Gastroesophageal sphincter (tissue), 4 donors: ENCODE measurements at regions not wholly inside any gene's neighbourhood (a gene's known extent, or its start where the extent isn't known, plus 50 kb on each side); places are given as distances from the start of the nearest gene placed in this dataset.
"Not testable (repeated sequence)": the region's sequence is repeated elsewhere in the genome, so short reads cannot be mapped to it uniquely, and the experiment has no call there.

ENCODE experiments used
- ATAC-seq: fragments of 150-250 bp; one replicate; pipeline ENCODE4 v1.9.1; 2016; ENCODE audit warnings: mild to moderate bottlenecking, moderate library complexity
- H3K27ac ChIP-seq, 4 donors: fragments of 200-600 bp; sonication (generic) in 3 of 4; 1 replicate in 3 of 4; 2 replicates in 1 of 4; pipeline ENCODE4 v1.5.1; 2016 to 2019
- H3K27me3 ChIP-seq: fragments of 200-600 bp; sonication (generic); one replicate; pipeline ENCODE4 v1.5.1; 2019
- H3K36me3 ChIP-seq, 2 donors: fragments of 200-600 bp; sonication (generic); one replicate each; pipeline ENCODE4 v1.5.1; 2019; ENCODE audit warnings: control low read depth in 1 of 2
- H3K4me1 ChIP-seq, 3 donors: fragments of 200-600 bp; sonication (generic); 1 replicate in 2 of 3; 2 replicates in 1 of 3; pipeline ENCODE4 v1.5.1; 2016 to 2019; ENCODE audit warnings: control low read depth in 2 of 3
- H3K4me3 ChIP-seq, 2 donors: fragments of 200-600 bp; sonication (generic); one replicate each; pipeline ENCODE4 v1.5.1; 2019; ENCODE audit warnings: mild to moderate bottlenecking in 1 of 2, moderate library complexity in 1 of 2
- H3K9me3 ChIP-seq, 3 donors: fragments of 200-600 bp; sonication (generic); one replicate each; pipeline ENCODE4 v1.5.1; 2017 to 2019; ENCODE audit warnings: control low read depth in 2 of 3
- EP300 ChIP-seq: sonication (generic); formaldehyde crosslinking; IDR thresholded peaks from one replicate; pipeline ENCODE4 v1.6.1; 2017; ENCODE audit warnings: antibody characterized with exemption, mild to moderate bottlenecking
- POLR2A ChIP-seq, 2 donors: fragments of 450-650 bp; IDR thresholded peaks; one replicate each; pipeline ENCODE4 v1.6.1; 2017; ENCODE audit warnings: antibody characterized with exemption in 2 of 2, mild to moderate bottlenecking in 2 of 2, moderate library complexity in 1 of 2
- POLR2AphosphoS5 ChIP-seq: sonication (generic); formaldehyde crosslinking; IDR thresholded peaks from one replicate; pipeline ENCODE4 v1.6.1; 2017; ENCODE audit warnings: antibody characterized with exemption
- WGBS, 2 donors: methylation state at CpG; one replicate each; pipeline ENCODE4 v1.1.5; 2018; ENCODE audit warnings: low coverage in 1 of 2; 5-methylcytosine and 5-hydroxymethylcytosine counted together
- TF ChIP-seq, protein P1 (sequence below), 4 experiments: fragments of 200-600 bp in 2 of 4; fragments of 450-650 bp in 2 of 4; sonication (generic) in 1 of 4; IDR thresholded peaks; one replicate each; pipeline ENCODE4 v1.5.1; 2017 to 2019; ENCODE audit warnings: antibody characterized with exemption in 4 of 4, mild to moderate bottlenecking in 2 of 4, moderate library complexity in 2 of 4

DNA sequence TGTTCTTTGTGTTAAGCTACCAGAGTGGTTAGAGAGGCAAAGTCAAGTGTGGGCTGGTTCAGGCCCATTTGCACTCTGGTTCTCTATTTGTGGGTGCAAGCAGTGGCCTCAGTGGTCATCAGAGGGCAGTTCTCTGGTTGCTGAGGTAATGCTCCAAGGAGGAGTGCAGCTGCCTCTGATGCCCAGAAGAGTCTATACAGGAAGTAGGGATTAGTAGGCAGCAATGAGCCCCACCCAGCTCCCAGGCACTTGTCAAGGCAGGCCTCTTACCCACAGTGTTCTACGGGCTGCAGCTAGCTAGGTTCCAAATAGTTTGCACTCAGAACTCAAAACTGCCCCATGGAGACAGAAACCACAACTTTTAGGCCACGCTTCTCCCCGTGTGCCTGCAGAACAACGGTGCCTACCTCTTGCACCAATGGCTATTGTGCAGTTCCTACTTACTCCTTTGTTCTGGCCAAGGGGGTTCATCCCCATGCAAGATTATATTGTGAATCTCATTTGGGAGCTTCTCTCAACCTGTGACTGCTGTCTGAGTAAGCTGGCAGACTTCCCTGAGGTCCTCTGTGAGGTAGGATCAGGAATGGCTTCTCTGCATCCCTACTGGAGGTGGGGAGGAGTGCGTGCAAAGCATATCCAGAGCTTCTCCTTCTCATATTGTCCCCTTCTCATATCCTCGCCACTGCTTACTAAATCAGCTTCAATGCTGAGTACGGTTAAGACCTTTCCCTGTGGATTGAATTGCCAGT lies 410.3 kb upstream of the LMO3 start:
- no peaks in the 10 kb centered on the region for H3K9me3 ChIP-seq
- no peaks in the 10 kb centered on the region for H3K36me3 ChIP-seq
- no peak for ATAC-seq
- TF ChIP-seq, protein P1, sequence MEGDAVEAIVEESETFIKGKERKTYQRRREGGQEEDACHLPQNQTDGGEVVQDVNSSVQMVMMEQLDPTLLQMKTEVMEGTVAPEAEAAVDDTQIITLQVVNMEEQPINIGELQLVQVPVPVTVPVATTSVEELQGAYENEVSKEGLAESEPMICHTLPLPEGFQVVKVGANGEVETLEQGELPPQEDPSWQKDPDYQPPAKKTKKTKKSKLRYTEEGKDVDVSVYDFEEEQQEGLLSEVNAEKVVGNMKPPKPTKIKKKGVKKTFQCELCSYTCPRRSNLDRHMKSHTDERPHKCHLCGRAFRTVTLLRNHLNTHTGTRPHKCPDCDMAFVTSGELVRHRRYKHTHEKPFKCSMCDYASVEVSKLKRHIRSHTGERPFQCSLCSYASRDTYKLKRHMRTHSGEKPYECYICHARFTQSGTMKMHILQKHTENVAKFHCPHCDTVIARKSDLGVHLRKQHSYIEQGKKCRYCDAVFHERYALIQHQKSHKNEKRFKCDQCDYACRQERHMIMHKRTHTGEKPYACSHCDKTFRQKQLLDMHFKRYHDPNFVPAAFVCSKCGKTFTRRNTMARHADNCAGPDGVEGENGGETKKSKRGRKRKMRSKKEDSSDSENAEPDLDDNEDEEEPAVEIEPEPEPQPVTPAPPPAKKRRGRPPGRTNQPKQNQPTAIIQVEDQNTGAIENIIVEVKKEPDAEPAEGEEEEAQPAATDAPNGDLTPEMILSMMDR (IDR thresholded peaks at IDR 0.05) = no peak
- TF ChIP-seq EP300 (no peak), POLR2AphosphoS5 (no peak), POLR2A (IDR thresholded peaks at IDR 0.05) (no peak)
- H3K27ac ChIP-seq = no peak overlapping the region
- 88 to 96% methylated on average over 3 to 7 of the region's 7 CpGs for WGBS, 2 donors
- H3K4me1 ChIP-seq = no peaks in the 10 kb centered on the region
- no peak overlapping the region for H3K4me3 ChIP-seq
- no peaks in the 10 kb centered on the region for H3K27me3 ChIP-seq

DNA sequence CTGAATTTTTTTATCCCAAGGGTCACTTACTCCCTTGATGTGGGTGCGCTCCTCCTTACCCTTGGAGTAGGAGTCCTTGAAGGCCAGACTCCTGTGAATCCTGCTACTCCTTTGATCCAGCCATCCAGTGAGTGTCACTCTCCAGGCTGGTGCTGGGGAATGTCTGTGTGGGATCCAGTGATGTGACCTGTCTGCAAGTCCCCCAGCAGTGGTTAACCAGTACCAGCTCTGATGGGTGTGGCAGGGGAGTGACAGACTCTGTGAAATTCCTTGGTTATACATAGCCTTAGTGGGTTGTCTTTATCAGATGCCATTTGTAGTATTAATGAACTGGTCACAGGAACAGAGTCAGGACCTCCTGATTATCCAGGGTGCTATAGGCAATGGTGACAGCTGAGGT lies 409.5 kb upstream of the LMO3 start:
- no peak for ATAC-seq
- H3K27me3 ChIP-seq = no peaks in the 10 kb centered on the region
- no peaks in the 10 kb centered on the region for H3K9me3 ChIP-seq
- no peaks in the 10 kb centered on the region for H3K36me3 ChIP-seq
- H3K4me1 ChIP-seq = no peaks in the 10 kb centered on the region
- H3K27ac ChIP-seq = no peak overlapping the region
- TF ChIP-seq, protein P1 (IDR thresholded peaks at IDR 0.05) = no peak
- no peak for TF ChIP-seq POLR2AphosphoS5
- no peak for TF ChIP-seq EP300
- TF ChIP-seq POLR2A (IDR thresholded peaks at IDR 0.05) = no peak
- WGBS, 2 donors = no CpG with 5 or more reads among the region's 1 CpG
- H3K4me3 ChIP-seq = no peak overlapping the region

DNA sequence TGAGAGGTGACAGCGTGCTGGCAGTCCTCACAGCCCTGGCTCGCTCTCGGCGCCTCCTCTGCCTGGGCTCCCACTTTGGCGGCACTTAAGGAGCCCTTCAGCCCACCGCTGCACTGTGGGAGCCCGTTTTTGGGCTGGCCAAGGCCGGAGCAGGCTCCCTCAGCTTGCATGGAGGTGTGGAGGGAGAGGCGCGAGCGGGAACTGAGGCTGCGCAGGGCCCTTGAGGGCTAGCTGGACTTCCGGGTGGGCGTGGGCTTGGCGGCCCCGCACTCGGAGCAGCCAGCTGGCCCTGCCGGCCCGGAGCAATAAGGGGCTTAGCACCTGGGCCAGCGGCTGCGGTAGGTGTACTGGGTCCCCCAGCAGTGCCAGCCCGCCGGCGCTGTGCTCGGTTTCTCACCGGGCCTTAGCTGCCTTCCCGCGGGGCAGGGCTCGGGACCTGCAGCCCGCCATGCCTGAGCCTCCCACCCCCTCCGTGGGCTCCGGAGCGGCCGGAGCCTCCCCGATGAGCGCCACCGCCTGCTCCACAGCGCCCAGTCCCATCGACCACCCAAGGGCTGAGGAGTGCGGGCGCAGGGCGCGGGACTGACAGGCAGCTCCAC lies 401.6 kb upstream of the LMO3 start:
- not testable (repeated sequence) for H3K9me3 ChIP-seq, ATAC-seq, H3K36me3 ChIP-seq, H3K27ac ChIP-seq, H3K4me1 ChIP-seq, H3K27me3 ChIP-seq, H3K4me3 ChIP-seq
- 100% methylated on average over 2 of the region's 43 CpGs; no CpG with 5 or more reads in 1 of the 2 donors for WGBS, 2 donors

DNA sequence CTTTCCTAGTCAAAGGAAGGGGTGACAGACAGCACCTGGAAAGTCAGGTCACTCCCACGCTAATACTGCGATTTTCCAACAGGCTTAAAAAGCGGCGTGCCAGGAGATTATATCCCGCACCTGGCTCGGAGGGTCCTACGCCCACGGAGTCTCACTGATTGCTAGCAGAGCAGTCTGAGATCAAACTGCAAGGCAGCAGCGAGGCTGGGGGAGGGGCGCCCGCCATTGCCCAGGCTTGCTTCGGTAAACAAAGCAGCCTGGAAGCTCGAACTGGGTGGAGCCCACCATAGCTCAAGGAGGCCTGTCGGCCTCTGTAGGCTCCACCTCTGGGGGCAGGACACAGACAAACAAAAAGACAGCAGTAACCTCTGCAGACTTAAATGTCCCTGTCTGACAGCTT lies 392.6 kb upstream of the LMO3 start:
- not testable (repeated sequence) for H3K9me3 ChIP-seq, H3K4me1 ChIP-seq, H3K36me3 ChIP-seq, H3K27me3 ChIP-seq, H3K4me3 ChIP-seq, ATAC-seq, H3K27ac ChIP-seq
- 77 to 93% methylated on average over 3 to 8 of the region's 14 CpGs for WGBS, 2 donors

DNA sequence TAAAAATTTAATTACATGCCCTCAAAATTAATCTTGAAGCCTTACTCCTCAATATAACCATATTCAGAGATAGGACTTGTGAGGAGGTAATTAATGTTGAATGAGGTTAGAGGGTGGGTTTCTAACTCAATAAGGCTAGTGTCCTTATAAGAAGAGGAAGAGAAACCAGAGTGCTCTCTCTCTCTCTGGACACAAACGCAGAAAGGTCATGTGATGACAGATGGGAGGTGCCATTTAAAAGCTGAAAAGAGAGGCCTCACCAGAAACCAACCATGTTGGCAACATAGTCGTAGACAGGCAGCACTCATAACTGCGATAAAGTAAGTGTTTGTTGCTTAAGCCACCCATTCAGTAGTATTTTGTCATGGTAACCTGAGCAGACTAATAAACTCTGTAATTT lies 378.5 kb upstream of the LMO3 start:
- Histone ChIP-seq H3K27ac (no peak overlapping the region), H3K27me3 (no peaks in the 10 kb centered on the region), H3K4me3 (no peak overlapping the region), H3K4me1 (no peaks in the 10 kb centered on the region), H3K9me3 (peaks cover 0 to 3% (median 0%) of the 10 kb centered on the region in 3 donors), H3K36me3 (no peaks in the 10 kb centered on the region)
- no peak for TF ChIP-seq POLR2AphosphoS5
- TF ChIP-seq POLR2A (IDR thresholded peaks at IDR 0.05) = no peak
- no peak for TF ChIP-seq EP300
- TF ChIP-seq, protein P1 (IDR thresholded peaks at IDR 0.05) = no peak
- WGBS, 2 donors = 80 to 82% methylated on average over 3 of the region's 3 CpGs
- ATAC-seq = no peak
